ENCODE measurements at regions not wholly inside any gene's neighbourhood (a gene's known extent, or its start where the extent isn't known, plus 50 kb on each side); places are given as distances from the start of the nearest gene placed in this dataset.
"Not testable (repeated sequence)": the region's sequence is repeated elsewhere in the genome, so short reads cannot be mapped to it uniquely, and the experiment has no call there.

DNA sequence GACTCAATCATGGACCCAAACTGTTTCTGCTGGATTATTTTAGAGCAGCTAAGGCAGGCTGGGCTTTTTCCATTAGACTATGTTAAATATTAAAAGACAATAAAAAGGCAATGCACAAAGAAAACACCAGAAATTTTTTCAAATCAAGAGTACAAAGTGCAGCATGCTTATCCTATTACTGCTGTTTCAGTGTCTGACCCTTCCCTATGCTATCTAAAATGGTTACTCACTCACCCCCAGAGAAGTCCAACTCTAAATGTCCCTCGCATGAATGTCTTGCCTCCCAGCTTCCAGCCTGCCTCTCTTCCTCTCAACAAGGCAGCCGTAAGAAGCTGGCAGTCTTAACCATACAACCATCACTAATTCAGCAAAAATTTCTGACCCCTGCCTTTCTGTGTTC is 108.7 kb upstream of the SYT6 start:
- no peak for DNase-seq

- DNase-seq: no peak
Measured at GRCh38 chr1:114260805-114261484, 107.3 kb upstream of the SYT6 start.

GRCh38 chr1:114259511-114260160 is 106.0 kb upstream of the SYT6 start:
- no peak for DNase-seq

- no peak for DNase-seq
Measured at GRCh38 chr1:114258633-114259032, 105.0 kb upstream of the SYT6 start.

- no peak for DNase-seq
Measured at GRCh38 chr1:114258074-114258473, 104.4 kb upstream of the SYT6 start.

GRCh38 chr1:114257554-114257953 is 103.9 kb upstream of the SYT6 start:
- DNase-seq: no peak

DNA sequence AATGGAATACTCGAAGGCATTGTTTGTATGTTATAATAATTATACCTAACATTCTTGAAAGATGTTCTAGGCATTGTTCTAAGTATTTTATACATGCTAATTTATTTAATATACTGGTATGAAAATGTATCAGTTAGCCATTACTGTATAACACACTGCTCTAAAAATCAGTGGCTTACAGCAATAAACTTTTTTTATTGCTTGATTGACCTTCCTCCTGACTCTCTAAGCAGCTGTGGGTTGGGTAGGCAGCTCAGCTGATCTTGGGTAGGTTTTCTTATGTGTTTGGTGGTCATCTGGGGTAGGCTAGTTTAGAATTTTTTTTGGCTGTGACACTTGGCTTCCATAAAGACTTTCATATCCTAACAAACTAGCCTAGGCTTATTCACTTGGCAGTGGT is 100.2 kb upstream of the SYT6 start:
- no peak for DNase-seq

DNA sequence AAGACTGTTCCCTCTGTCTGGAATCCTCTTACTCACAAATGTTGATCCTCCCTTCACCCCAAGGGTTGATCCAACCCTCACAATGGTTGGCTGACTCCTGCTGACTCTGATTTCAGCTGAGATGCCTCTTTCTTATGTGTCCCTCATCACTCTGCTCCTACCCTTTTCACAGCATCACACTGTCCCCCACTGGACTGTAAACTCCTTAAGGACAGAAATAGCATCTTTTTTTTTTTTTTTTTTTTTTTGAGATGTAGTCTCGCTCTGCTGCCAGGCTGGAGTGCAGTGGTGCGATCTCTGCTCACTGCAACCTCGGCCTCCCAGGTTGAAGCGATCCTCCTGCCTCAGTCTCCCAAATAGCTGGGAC is 97.9 kb upstream of the SYT6 start:
- DNase-seq: no peak

DNA sequence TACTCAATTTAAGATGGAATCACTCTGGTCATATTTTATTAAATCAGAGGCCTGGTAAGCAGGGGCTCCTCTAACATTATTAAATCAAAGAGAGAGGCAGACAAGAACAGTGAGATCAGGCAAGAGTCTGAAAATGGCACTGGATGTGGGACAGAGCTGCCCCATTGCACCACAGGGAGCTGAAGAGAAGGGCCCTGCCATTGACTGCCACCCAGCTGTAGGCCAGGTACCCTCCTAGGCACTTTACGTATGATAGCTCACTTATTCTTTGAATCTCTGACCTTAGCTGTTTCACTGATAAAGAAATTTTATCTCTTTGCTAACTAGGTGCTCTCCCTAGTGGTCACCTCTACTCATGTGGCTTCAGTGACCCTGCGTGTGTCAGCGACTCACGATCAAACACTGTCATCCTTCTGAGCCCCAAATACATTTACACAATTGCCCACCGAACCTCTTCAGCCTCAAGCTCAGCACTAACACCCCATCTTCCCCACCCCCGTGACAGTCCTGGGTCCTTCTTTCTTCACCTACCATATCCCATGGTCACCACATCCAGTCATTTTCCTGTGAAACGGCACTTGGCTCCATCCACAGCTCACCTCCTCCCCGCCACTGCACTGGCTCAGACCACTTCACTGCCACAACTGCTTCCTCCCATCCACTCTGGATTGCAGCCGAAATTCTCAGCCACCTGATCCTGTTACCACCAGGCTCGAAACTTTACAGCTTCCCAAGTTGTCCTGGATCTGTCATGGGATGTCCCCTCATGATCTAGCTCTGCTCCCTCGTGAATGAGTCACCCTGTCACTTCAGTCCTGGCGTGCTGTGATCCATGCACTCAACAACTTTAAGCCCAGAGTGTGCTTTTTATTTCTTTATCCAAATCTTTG is 97.3 kb upstream of the SYT6 start:
- no peak for DNase-seq

DNA sequence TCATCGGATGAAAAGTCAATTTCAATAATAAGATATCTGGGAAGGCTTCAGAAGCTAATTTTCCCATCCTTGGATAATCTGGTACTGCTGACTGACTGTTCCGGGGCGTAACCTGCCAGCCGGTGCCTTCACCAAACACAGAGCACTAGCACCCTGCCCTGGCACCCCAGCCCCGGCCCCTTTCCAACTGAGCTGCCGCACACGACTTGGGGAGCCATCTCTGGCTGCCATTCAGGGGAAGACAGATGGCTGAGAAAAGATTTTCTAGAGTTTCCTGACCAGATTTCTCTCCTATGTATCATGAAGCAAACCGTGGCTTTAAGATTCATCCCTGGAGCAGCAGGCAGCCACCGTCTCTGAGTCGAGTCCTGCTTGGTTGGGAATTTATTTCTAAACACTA is 96.0 kb upstream of the SYT6 start:
- DNase-seq: no peak

DNA sequence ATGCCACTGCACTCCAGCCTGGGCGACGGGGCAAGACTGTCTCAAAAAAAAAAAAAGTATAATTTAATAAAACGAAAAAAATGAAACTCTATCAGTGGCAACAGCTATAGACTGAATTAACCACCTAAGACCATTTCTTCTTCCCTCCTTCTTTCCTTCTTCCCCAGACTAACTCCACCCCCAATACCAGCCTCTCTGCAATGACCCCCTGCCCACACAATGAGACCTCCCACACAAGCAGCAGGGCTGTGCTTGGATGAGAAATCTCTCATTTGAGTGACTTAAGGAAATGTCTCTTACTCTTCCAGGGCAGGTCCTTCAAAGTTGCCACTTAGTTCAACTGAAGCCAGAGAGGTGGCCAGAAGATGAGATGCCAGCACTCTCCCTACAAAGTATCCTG is 94.5 kb upstream of the SYT6 start:
- DNase-seq: no peak

DNA sequence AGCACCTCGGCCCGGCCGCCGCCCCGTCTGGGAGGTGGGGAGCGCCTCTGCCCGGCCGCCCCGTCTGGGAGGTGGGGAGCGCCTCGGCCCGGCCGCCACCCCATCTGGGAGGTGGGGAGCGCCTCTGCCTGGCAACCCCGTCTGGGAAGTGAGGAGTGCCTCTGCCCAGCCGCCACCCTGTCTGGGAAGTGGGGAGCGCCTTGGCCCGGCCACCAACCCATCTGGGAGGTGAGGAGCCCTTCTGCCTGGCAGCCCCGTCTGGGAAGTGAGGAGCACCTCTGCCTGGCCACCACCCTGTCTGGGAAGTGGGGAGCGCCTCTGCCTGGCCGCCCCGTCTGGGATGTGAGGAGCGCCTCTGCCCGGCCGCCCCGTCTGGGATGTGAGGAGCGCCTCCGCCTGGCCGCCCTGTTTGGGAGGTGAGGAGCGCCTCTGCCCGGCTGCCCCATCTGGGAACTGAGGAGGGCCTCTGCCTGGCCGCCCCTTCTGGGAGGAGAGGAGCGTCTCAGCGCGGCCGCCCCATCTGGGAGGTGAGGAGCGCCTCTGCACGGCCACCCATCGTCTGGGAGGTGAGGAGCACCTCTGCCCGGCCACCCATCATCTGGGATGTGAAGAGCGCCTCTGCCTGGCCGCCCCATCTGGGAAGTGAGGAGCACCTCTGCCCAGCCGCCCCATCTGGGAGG is 89.0 kb upstream of the SYT6 start:
- DNase-seq: not testable (repeated sequence)

GRCh38 chr1:114238053-114238452 is 84.4 kb upstream of the SYT6 start:
- no peak for DNase-seq

DNA sequence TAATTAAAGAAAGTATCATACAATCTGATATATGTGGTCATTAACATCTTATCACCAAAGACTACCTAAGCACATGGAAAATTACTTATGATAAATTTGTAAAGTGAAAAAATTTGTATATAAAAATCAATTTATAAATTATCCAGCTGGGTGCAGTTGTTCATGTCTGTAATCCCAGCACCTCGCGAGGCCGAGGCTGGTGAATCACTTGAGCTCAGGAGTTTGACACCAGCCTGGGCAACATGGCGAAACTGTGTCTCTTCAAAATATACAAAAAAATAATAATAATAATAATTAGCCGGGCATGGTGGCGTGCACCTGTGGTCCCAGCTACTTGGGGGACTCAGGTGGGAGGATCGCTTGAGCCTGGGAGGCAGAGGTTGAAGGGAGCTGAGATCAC is 82.8 kb upstream of the SYT6 start:
- peak; percentile 1 for DNase-seq

- DNase-seq: peak; percentile 26
Measured at GRCh38 chr1:114235960-114236359, 82.3 kb upstream of the SYT6 start.

DNA sequence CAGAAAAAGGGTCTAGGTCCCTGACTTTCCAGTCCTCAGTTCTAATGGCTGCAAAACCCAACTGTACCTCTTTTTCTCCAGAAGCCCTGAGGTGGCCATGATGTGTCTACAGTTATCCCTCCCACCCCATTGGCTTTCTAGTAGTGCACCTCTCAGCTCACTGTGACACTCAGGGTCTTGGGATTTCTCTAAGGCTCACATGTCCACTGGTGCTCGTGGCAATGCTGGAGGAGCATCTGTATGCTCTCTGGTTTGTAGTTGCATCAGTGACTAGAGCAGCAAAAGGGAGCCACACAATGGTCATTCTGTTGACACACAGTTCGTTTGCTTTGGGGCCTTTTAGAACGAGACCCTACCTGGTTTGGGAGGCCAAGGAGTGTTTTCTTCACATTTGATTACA is 81.6 kb upstream of the SYT6 start:
- DNase-seq: peak; percentile 29

- DNase-seq: peak; percentile 29
Measured at GRCh38 chr1:114234408-114235124, 80.9 kb upstream of the SYT6 start.

GRCh38 chr1:114232691-114233090 is 79.0 kb upstream of the SYT6 start:
- peak; percentile 35 for DNase-seq

- DNase-seq: peak; percentile 42
Measured at GRCh38 chr1:114231301-114231700, 77.6 kb upstream of the SYT6 start.

- no peak for DNase-seq
Measured at GRCh38 chr1:114229368-114229767, 75.7 kb upstream of the SYT6 start.

- DNase-seq: no peak
Measured at GRCh38 chr1:114227059-114227458, 73.4 kb upstream of the SYT6 start.

DNA sequence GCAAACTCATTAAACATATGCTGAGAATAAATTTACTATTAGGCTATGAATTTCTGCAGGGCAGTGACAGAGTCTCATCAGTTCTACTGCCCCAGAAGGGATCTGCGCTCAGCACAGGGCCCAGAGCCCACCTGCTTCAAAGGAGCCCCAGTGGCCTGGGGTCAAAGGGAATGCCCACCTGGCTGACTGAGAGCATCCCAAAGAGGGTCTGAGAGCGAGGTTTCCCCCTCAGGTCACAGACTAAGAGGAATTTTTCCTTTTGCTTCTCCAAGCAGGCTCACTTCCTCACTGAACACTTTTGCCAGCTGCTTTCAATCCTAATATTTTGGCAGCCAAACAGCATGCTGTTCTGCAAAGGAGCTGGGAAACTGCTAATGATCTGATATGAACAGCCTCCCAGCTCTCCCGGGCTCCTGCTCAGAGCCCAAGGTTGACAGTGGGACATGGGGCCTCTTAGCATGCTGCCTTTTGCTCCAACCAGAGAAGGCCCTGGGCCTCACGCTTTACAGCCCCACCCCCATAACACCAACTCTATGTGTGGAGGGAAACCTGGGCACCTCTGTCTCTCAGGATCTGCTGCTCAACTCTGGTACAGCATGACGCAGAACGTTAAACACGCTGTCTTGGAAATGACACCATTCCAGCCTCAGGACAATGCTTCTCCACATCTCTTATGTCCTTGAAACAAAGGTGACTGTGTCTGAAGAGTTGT is 70.7 kb upstream of the SYT6 start:
- DNase-seq: peak; percentile 36
